GM21528 (cell line): ENCODE measurements at regions not wholly inside any gene's neighbourhood (a gene's known extent, or its start where the extent isn't known, plus 50 kb on each side); places are given as distances from the start of the nearest gene placed in this dataset.

Experiments
- ATAC-seq: cut with Tn5 transposase; IDR thresholded peaks from one replicate; pipeline ENCODE4 v1.9.1; 2021; ENCODE audit warnings: mild to moderate bottlenecking, moderate library complexity; ENCODE audit not compliant: unreplicated experiment, low FRiP score

DNA sequence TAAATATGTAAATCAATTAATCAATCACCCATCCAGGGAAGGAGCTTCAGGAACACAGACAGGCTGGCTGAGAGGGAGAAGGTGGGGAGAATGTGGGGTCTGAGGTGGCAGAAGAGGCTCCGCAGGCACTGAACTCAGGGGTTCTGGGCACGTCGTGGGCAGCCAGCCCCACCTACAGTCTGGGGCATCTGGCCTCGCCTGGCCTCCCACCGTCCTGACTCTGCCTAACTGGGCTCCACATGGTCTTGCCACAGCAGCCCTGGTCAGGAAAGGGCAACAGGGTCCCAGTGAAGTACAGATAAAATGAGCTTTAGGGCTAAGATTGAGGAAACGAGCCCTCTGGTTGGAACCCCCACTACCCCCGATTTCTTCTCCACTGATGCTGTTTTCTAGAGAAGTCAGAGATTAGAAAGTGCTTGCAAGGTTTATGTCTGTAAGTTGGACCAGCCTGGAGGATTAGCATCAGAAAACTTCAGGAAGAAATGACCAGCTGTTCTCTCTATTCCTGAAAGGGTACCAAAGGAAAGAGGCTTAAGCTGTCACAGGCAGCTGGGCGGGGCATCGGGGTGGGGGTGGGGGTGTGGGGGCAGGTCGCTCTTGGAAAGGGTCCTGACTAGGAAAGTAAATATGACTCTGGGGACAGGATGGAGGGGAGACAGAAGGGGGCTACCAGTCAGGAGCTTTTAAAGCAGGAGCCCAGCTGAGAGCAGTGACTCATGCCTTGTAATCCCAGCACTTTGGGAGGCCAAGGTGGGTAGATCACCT is 261.7 kb downstream of the BUD13 start:
- no peak for ATAC-seq

DNA sequence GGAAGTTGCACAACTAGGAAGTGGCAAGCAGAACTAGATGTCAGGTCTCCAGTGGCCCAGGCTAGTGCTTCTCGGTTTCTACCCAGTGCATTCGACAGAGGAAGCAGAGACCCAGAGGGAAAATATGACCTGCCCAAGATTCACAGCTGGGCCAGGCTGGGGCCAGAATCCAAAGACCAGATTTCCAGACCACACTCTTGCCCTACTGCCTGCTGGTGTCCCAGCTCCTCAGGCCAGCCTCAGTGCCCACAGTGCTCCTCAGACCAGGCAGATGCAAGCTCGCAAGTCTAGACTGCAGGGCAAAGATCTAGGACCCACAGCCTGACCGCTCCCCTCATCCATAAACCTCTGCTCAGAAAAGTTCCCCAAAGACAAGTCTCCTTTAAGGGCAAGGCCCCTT is 262.6 kb downstream of the BUD13 start:
- no peak for ATAC-seq

DNA sequence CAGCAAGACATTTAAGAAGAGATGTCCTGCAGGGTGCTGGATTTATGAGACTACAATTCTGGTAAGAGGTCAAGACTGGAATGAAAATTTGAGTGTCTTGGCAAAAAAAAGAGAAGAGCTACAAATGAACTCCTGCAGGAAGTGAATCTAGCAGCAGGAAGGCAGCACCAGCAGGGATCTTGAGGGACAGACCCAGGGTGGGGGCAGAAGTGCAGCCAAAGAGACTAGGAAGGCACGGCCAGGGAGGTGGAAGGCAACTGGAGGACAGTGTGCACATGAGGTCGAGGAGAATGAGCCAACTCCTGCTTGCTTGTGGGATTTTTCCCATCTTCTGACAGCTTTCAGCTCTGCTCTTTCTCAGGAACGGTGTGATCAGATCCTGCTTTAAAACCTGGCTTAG is 263.2 kb downstream of the BUD13 start:
- ATAC-seq = no peak

DNA sequence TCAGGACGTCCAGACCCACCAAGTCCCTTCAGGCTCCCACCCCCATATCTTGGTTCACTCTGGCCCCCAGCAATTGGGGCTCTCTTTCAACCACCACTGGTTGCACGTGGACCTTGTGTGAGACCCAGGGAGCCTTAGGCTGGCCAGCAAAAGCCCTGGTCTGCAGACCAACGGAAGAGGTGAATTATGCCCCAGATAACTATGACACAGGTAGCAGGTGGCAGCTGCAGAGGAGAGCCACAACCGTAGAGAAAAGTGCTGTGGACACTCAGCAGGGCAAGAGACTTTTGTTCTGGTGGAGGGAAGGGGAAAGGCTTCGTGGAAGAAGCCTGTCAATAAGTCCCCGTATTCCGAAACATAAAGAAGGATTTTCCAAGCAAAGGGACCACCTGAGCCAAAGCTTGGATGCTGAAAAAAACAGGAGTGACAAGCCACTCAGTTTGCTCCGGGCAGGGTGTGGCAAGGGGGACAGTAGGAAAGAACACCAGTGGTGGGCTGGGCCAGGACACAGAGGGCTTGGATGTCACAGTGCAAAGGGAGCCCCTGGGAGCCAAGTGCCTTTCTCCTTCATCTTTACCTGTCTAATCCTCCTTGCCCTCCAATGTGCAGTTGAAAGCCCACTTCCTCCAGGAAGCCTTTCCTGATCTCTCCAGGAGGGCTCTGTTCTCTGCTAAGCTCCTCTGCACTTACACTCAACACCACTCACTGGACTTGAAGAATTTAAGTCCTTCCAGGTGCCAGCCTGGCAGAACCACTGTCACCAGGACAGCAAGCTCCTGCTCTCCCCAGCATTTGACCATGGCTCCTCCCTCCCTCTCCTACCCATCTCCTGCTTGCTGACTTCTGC is 264.7 kb downstream of the BUD13 start:
- no peak for ATAC-seq

DNA sequence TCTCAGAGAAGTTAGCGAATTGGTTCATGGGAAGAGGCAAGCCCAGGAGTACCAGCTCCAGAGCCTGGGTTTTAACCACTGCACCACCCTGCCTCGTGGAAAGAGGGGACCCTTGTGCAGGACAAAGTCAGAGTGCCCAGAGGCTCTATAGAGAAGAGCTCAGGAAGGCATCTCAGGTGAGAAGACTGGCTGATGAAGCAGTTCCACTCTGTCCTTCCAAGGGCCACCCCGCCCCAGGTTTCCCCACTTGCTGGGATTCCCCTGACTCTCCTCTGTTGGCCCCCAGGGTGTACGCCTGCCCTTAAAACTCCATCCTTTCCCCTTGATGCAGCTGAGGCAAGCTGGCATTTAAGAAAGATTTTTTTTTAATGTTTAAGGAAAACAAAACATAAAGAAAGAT is 265.8 kb downstream of the BUD13 start:
- no peak for ATAC-seq

DNA sequence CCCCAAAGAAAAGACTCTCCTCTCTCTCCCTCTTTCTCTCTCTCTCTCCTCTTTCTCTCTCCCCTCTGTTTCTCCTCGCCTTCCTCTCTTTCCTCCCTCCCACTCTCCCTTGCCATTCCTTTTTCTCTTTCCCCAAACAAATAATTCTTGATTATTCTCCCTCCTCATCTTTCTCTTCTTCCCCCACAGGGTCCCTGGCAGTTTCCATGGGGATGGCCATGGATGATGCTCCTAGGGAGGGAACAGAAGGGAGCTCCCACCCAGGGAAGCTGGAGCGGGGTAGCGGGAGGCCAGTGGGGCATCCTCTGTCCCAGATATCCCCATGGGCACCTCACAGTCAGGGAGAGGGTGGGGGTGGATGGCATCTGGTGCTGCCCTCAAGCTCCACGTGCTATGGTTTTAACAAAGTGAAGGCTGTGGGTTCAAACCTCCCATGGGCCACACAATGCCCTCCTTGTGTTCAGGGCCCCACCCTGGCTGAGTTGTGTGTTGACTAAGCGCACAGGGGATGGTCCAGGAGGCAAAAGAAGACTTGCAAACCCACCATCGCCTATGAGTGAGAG is 266.4 kb downstream of the BUD13 start:
- ATAC-seq = no peak

DNA sequence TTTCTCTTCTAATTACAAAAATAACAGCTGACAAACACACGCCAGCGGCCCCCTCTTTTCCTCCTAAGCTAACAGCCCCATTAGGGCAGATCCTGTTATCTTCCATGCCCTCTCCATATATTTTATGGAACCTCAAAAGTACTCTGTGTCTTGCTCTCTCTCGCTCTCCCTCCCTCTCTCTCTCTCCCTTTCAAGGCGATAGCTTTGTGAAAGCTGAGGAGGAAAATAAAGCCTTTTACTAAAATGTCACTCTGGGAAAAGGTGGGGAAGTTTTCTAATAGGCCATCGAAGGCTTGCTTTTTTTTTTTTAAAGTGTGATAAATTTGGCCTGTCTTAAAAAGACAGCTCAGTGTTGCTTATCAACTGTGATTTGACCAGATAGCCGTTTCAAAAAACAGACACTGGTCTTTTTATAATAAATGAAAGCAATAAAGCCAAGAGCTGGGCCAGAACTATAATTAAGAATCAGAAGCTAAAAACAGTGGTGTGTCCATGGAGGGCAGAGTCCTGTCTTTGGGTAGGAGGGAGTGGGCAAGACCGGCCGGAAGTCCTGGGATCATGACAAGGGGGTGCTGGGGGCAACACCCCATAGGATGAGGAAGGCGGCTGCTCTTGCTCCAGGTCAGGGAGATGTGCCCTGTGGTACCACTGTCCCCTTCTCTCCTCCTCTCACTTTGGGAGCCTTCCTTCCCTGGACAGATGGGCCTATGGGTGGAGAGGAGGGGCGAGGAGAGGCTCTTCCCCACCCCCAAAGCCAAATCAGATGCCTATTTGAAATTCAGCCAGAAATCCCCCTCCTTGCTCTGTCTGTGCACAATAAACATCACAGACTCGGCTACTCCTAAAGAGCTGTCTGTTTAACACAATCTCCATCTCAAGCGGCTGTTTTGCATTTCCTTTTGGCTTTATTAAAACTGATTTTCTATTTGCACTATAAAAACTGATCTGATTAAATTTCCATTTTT is 267.2 kb downstream of the BUD13 start:
- ATAC-seq = no peak

DNA sequence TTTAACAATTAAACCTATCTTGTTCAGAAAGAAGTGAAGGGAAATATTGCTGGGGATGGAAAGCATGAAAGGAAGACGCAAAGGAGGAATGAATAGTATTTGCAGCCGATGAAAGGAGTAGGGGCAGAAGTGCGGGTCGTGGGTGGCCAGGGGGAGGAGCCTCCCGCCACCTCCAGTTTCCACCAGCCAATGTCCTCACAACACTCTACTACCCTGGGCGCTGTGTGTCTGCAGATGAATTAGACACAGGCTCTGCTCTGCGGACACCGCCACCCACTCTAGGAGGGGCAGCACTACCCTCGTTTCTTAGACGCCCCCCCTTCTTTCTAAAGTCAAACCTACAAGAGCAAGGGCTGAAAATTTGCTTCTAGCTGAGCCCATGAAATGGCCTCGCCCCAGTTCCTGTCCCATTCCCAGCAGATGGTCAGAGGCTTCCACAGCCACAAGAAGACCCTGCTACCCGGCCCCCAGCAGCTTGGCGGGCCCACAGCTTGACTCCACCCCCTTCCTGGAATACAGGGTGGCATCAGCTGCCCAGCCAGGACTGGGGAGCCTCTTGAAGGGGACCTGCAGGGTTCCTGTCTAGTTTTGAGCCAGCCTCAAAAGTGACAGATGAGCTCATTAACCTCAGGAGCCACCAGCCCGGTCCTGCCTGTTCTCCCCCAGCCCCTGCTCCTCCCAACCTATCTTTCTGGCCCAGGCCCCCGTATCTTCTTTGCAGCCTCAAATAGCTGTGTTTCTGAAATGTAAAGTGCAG is 268.1 kb downstream of the BUD13 start:
- no peak for ATAC-seq

DNA sequence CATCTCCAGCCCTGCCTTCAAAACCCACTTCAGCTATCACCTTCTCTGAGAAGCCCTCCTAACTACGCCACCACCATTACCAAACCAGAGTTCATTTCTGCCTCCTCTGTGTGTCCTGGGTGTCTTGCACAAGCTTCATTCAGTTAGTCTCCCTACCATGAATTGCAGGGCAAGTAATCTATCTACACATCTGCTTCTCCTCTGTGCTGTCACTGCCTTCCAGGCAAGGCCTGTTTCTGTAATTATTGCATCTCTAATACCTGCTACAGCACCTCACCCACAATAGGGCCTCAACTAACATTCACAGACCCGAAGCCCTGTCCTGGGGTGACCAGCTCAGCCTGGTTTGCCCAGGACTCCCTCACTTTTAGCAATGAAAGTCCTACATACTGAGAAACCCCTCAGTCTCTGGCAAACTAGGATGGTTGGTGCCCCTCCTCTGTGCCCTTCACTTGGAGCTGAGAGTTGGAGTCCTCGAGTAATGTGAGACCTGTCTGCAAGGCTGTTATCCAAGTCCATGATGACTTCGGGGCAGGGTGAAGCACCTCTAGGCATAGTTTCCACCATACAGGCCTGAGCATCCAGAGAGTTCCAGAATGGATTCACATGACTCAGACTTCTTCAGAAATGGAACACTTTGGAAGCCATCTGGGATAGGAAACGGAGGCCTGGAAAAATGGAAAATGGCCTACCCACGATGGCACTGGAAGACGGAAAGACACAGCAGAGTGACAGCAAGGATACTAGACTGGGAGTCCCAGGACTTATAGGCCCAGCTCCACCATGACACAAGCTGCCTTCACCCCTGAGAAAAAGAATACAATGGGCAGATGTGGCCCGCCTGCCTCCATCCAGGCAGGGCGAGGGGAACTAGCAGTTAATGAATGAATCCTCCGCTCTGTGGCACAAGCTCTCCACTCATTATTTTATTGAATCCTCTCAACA is 269.3 kb downstream of the BUD13 start:
- ATAC-seq = no peak

DNA sequence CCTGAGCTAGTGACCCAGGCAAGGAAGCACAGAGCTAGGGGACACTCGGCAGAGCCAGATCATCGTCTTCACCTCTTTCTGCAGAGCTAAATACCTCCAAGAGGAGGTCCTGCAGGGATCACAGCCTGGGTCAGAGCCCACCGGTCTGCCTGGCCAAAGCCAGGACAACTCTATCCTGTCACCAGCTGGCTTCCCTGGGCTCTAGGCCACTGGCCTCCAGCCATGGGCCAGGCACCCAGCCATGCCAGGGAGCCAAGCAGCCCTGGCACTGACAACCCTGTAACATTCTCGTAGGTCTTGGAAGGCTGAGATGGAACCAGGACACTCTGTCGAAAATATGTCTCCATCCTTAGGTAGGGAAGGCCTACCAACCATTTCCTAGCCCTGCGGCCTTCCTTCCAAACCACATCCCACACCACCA is 270.1 kb downstream of the BUD13 start:
- ATAC-seq = no peak

DNA sequence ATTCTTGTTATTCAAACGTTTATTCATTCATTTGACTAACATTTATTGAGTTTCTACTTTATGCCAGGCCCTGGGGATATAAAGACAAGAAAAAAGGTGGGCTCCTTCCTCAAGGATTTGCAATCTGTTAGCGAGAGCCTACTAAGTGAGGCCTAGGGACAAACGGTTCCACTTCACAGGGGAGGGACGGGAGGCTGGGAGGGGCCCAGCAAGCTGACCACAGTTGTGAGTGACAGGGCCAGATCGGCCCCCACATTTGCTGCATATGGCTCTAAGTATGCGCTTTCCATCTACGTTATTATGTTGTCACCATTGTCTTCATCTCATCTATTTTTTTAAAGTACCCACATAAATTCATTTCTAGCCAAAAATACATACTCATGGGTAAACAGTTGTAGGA is 271.1 kb downstream of the BUD13 start:
- ATAC-seq = no peak

DNA sequence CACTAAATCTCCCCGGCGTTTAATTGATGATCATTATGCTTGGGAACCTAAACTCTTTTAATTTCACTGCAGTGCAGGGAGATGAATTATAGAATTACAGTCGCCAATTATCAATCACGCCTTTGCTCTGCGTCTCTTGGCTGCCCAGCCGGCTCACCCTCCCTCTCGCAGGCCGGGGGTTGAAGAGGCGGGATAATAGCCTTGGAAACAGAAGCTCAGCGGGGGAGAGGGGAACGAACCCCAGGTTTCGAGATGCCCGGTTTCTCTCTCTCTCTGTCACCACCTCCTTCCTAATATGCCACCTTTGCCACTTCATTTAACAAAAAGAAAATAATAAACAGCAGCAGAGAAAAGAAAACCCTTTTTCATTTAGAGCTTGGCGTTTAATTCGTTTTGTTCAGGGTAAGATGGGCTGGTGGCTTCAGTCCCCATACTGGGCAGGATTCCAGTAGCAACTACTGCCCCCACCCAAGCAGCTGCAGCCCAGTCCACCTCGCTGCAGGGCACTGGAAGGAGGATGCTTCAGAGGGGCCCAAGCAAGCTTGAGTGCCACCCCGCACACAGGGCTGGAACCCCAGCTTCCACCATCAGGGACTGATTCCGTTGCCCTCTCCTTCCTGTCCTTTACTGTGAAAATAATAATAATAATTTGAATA is 271.7 kb downstream of the BUD13 start:
- ATAC-seq = no peak

DNA sequence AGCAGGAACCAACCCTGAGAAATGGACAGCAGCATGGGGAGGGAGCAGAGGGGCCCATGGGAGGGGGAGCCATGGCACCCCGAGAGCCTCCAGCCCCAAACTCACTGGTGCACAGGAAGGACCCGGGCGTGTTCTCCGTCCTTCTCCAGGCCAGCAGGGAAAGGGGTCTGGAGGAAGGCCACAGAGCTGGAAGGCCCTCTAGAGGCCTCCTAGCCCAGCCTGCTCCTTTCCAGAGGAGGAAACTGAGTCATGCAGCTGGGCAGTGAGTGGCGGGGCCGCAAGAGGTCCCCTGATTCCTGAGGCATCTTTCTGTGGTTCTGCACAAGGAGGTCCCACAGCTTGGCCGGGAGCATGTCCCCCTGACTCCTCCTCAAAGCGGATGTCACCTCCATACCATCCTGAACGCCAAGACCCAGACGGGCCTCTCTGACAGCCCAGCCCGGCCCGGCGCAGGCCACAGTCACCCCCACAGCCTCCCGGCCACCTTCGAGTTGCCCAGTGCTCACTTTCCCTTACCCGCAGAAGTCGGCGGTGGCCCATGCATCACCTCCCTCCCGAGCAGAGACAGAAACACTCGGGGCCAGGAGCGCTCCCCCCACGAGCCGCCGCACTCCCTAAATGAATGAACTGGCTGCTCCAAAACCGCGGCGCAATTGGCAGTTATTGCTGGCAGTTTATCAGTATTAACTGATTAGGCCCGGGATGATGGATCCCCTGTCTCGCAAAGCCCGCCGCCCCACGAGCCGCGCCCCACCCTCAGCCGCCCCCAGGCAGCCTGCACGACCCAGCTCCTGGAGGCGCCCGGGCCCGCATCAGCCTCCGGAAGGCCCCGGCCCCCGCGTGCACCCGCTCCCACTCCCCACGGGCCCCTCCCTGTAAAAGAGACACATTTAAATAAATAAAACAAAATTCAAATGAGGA is 272.5 kb downstream of the BUD13 start:
- no peak for ATAC-seq

DNA sequence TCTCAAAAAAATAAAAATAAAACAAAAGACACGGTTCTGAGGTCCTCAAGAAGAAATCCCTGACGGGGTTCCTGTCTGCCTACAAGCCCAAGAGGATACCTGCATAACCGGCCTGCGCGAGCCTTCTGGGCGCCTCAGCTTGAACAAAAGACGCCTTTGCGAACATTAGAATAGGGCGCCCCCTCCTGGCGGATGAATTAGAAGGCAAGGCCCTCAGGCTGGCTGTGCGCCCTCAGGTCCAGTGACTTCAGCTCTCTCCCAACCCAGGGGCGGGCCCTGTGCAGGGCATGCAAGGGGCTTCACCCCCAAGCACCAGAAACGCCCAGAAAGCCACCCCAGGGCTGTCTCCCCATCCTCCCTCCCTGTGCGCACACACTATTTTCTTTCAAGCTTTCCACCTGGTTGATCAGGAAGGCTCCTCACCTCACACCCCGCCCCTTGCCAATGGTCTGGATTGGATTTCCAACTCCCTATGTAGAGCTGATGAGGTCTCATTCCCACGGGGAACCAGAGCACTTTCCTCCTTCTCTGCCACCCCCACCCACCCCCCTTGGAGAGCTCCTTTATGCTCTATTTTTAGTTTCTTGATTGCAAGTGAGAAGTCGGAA is 273.3 kb downstream of the BUD13 start:
- ATAC-seq = no peak

DNA sequence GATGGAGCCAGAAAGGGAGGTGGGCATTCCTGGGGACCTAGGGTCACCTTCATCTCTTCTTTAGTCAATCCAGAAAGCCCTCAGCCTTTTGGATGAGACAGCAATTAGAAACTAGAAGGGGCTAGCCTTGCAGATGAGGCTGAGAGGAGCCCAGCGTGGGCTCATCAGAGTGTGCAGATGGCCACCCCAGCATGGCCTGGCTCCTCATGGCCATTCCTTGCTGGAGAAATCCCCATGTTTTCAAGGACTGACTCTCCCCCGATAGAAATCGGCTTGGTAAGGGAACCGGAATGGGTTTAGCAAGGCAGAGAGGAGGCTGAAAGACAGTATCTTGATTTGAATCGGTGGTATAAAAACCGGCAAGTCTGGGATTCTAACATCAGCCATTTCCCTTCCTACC is 274.6 kb downstream of the BUD13 start:
- ATAC-seq = no peak

DNA sequence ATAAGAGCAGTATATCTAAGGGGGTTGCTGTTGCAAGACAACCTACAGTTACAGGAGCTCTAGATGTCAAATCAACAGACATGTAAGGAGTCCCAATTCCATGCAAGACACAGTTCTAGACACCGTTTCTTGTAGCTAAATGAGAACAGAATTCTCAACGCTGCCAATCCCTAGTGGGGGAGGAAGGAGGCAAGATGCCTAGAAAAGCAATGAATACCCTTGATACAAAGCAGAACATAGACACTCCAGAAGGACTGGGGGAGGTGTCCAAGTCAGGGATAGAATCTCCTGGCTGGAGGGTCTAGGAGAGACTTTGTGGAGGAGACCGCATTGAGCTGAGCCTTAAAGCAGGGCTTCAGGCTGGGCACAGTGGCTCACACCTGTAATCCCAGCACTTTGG is 280.2 kb downstream of the BUD13 start:
- no peak for ATAC-seq
